ENCODE measurements at regions not wholly inside any gene's neighbourhood (a gene's known extent, or its start where the extent isn't known, plus 50 kb on each side); places are given as distances from the start of the nearest gene placed in this dataset.

DNA sequence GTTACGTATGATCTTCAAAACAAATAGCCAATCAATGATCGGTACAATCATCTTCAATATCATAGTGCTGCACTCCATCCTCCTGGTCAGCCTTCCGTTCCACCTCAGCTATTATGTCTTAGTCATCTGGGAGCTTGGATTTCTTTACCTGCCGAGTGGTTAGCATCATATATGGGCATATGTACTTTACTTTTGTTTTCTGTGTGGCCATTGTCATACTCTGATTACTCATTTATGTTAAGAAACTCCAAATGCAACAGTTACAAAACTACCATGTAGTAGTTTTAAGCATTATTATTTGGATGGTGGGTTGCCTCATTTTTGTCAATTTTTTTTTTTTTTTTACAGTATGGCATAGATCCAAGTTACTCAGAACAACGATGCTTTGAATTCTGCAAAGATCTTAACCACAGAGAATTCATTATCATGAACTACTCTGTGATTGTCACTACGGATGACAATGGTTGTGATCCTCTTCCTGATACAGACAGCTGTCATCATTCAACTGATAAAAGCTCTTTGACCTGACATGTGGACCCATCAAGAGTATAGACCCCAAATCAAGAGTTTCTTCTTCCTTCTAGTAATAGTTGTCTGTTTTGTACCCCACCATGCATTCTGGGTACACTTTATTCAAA, 52.1 kb upstream of the NME8 start:
- Histone ChIP-seq H3K4me3 (no peak overlapping the region), H3K36me3 (ENCODE audit: control insufficient read depth in 2 of 2, insufficient read depth in 2 of 2, low read length in 1 of 2) (no peaks in the 10 kb centered on the region), H3K27ac (ENCODE audit: control insufficient read depth, insufficient read depth) (no peak overlapping the region; the same call in 1 of the 2 replicates), H3K4me1 (ENCODE audit: control insufficient read depth, insufficient read depth, low read length) (no peaks in the 10 kb centered on the region), H2AFZ (ENCODE audit: control insufficient read depth, low read depth, low read length) (no peak overlapping the region; the same call in 1 of the 2 replicates), H3K4me2 (ENCODE audit: control insufficient read depth, insufficient read depth) (no peak overlapping the region), H3K9me3 (replicated peaks; ENCODE audit: control insufficient read depth, insufficient read depth, low read length) (peaks cover 6% of the 10 kb centered on the region), H3K9ac (ENCODE audit: control insufficient read depth, insufficient read depth, low read length) (no peak overlapping the region), H4K20me1 (ENCODE audit: control insufficient read depth, insufficient read depth) (no peaks in the 10 kb centered on the region), H3K27me3 (replicated peaks in 1 of 2; ENCODE audit: control insufficient read depth in 2 of 2, insufficient read depth in 2 of 2, low read length in 1 of 2) (no peaks in the 10 kb centered on the region), H3K79me2 (ENCODE audit: control insufficient read depth, insufficient read depth, low read length) (no peaks in the 10 kb centered on the region)
- WGBS (ENCODE audit: insufficient coverage, insufficient replicate concordance, low lambda C conversion rate, missing lambda C conversion rate) = 33% methylated on average over 6 of the region's 6 CpGs
- ChIA-PET POLR2A (interaction anchor here (0.7 to 2.2 kb wide), 3 partner anchors 9 to 853 kb away, joined by 3 to 10 read pairs (median 9); no protein-coding TSS in a partner anchor), SMC1A (ENCODE audit: uncharacterized antibody, unreplicated experiment) (interaction anchor here (0.6 to 4.7 kb wide), 18 partner anchors 9 to 454 kb away, joined by 3 to 27 read pairs (median 4); no protein-coding TSS in a partner anchor), CTCF (interaction anchor here (0.6 to 3.6 kb wide), 5 partner anchors 9 to 143 kb away, joined by 3 to 23 read pairs (median 5); no protein-coding TSS in a partner anchor), RAD21 (ENCODE audit: unreplicated experiment) (interaction anchor here (1.1 to 2.1 kb wide), 3 partner anchors 10 to 63 kb away, joined by 3 to 9 read pairs (median 3); no protein-coding TSS in a partner anchor)
- DNase-seq (ENCODE audit: low read depth, low spot score) (no peak), ATAC-seq (peak; percentile 88), FAIRE-seq (no peak)
- BruUV-seq (replicated peaks) = no TSS peak
- in situ Hi-C loops (cut with MboI) (no loop called here), intact Hi-C loops (cut with micrococcal nuclease; ENCODE audit: unreplicated experiment) (no loop called here)
- TF ChIP-seq PML (IDR thresholded peaks at IDR 0.05; ENCODE audit: low read length) (no peak), HDGF (IDR thresholded peaks at IDR 0.05) (no peak), RUNX3 (IDR thresholded peaks at IDR 0.05; ENCODE audit: low read length) (peak; percentile 33; the same call in 1 of the 2 replicates), POLR2A (IDR thresholded peaks at IDR 0.05; ENCODE audit: low read depth, low read length) (no peak), JUNB (IDR thresholded peaks at IDR 0.05) (0 out of 2 replicates have a peak, but pooled peaks have one; percentile 38), RAD51 (IDR thresholded peaks at IDR 0.05) (no peak), CHD4 (IDR thresholded peaks at IDR 0.05) (no peak), STAT1 (conservative IDR thresholded peaks at IDR 0.05) (no peak), SRF (IDR thresholded peaks at IDR 0.05; ENCODE audit: low read depth in 2 of 2, low read length in 2 of 2) (peak in 1 of 2 experiments; percentile 71; a peak in 1 of 4 replicates), IKZF1 (conservative IDR thresholded peaks at IDR 0.05) (no peak)
- TF ChIP-seq, protein P1, sequence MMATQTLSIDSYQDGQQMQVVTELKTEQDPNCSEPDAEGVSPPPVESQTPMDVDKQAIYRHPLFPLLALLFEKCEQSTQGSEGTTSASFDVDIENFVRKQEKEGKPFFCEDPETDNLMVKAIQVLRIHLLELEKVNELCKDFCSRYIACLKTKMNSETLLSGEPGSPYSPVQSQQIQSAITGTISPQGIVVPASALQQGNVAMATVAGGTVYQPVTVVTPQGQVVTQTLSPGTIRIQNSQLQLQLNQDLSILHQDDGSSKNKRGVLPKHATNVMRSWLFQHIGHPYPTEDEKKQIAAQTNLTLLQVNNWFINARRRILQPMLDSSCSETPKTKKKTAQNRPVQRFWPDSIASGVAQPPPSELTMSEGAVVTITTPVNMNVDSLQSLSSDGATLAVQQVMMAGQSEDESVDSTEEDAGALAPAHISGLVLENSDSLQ (IDR thresholded peaks at IDR 0.05) = peak; percentile 54

Data from GM12878 (cell line).